Endothelial cell of umbilical vein (primary cell): ENCODE measurements at regions not wholly inside any gene's neighbourhood (a gene's known extent, or its start where the extent isn't known, plus 50 kb on each side); places are given as distances from the start of the nearest gene placed in this dataset.

ENCODE experiments used
- BruUV-seq: library from RNA; stranded (reverse); fragments of 400-500 nt; replicated peaks from 2 replicates; lab custom pipeline; 2021; lab: Mats Ljungman, UMichigan
- CTCF ChIA-PET: fragments of 300-600, 350-600 bp; sonication (Branson Sonifier 250); formaldehyde crosslinking; loops from one replicate; lab custom pipeline; 2021; ENCODE audit warnings: antibody characterized with exemption, inconsistent platforms; lab: Charles Lee
- POLR2A ChIA-PET: fragments of 300-600, 350-600 bp; sonication (Branson Sonifier 250); formaldehyde crosslinking; loops from one replicate; lab custom pipeline; 2021; ENCODE audit warnings: antibody characterized with exemption, inconsistent platforms; lab: Charles Lee
- DNase-seq: peaks from one replicate; pipeline ENCODE4 v3.0.0-alpha.2; 2011; ENCODE audit warnings: low read depth, low spot score
- FAIRE-seq: peaks from 2 replicates; lab custom pipeline; 2011; peaks lifted over from hg19 to GRCh38; lab: Jason Lieb, UNC
- H2AFZ ChIP-seq: 2 replicates; pipeline ENCODE4 v1.6.0; 2012; ENCODE audit warnings: low read depth, low read length, control low read depth, inconsistent platforms
- H3K27ac ChIP-seq: 2 replicates; pipeline ENCODE4 v1.5.1; 2011; ENCODE audit warnings: low read depth, mild to moderate bottlenecking, control low read depth, low read length, moderate library complexity; ENCODE audit not compliant: insufficient read depth
- H3K27me3 ChIP-seq, 2 experiments: 2 replicates each; pipeline versions ENCODE4 v1.6.0 to v1.6.1; 2011; ENCODE audit warnings: low read length in 2 of 2, mixed read lengths in 1 of 2; ENCODE audit not compliant: control insufficient read depth in 2 of 2, insufficient read depth in 2 of 2
- H3K36me3 ChIP-seq, 2 experiments: 2 replicates in 1 of 2; 3 replicates in 1 of 2; pipeline ENCODE4 v1.5.1; 2011; ENCODE audit warnings: low read length in 2 of 2, mild to moderate bottlenecking in 1 of 2, moderate library complexity in 1 of 2; ENCODE audit not compliant: control insufficient read depth in 2 of 2, insufficient read depth in 2 of 2; ENCODE audit errors: extremely low read depth in 1 of 2
- H3K4me1 ChIP-seq: 3 replicates; pipeline ENCODE4 v1.5.1; 2011; ENCODE audit warnings: mild to moderate bottlenecking, low read length; ENCODE audit not compliant: control insufficient read depth, insufficient read depth; ENCODE audit errors: extremely low read depth
- H3K4me2 ChIP-seq: 2 replicates; pipeline ENCODE4 v1.6.1; 2011; ENCODE audit warnings: low read length, control low read depth, mixed read lengths; ENCODE audit not compliant: insufficient read depth
- H3K4me3 ChIP-seq, 3 experiments: fragments of 200-600 bp in 1 of 3; sonication (generic), shearing (Covaris generic) in 1 of 3; replicated peaks in 1 of 3; 2 replicates each; pipeline ENCODE4 v1.5.1; 2011 to 2016; ENCODE audit warnings: control low read depth in 3 of 3, low read length in 3 of 3, mild to moderate bottlenecking in 2 of 3, inconsistent platforms in 1 of 3, low read depth in 1 of 3, moderate library complexity in 1 of 3; ENCODE audit not compliant: insufficient read depth in 1 of 3
- H3K79me2 ChIP-seq: 2 replicates; pipeline ENCODE4 v1.6.0; 2012; ENCODE audit warnings: low read length, inconsistent platforms; ENCODE audit not compliant: control insufficient read depth, insufficient read depth
- H3K9ac ChIP-seq: replicated peaks from 2 replicates; pipeline ENCODE3; 2011; ENCODE audit warnings: low read length, control low read depth; ENCODE audit not compliant: insufficient read depth; ENCODE audit errors: extremely low read depth
- H3K9me1 ChIP-seq: replicated peaks from 3 replicates; pipeline ENCODE4 v1.6.0; 2011; ENCODE audit warnings: mild to moderate bottlenecking, low read length; ENCODE audit not compliant: control insufficient read depth, insufficient read depth; ENCODE audit errors: extremely low read depth
- H3K9me3 ChIP-seq: replicated peaks from 2 replicates; pipeline ENCODE4 v1.5.1; 2012; ENCODE audit warnings: low read length, inconsistent platforms; ENCODE audit not compliant: control insufficient read depth, insufficient read depth
- H4K20me1 ChIP-seq: replicated peaks from 2 replicates; pipeline ENCODE3; 2011; ENCODE audit warnings: mild to moderate bottlenecking, low read length; ENCODE audit not compliant: control insufficient read depth, insufficient read depth; ENCODE audit errors: extremely low read depth
- EZH2 ChIP-seq: IDR thresholded peaks from 2 replicates; pipeline ENCODE4 v1.6.1; 2012; ENCODE audit warnings: borderline replicate concordance, low read depth, mild to moderate bottlenecking, moderate library complexity, low read length, inconsistent platforms; ENCODE audit not compliant: severe bottlenecking
- FOS ChIP-seq: IDR thresholded peaks from 2 replicates; pipeline ENCODE4 v1.6.1; 2011; ENCODE audit warnings: mild to moderate bottlenecking, low read length, moderate library complexity, borderline replicate concordance; ENCODE audit not compliant: insufficient read depth
- GATA2 ChIP-seq: IDR thresholded peaks from 2 replicates; pipeline ENCODE4 v1.7.0; 2011; ENCODE audit warnings: low read depth, mild to moderate bottlenecking, moderate library complexity, mixed read lengths, low read length; ENCODE audit not compliant: insufficient read length, insufficient read depth
- JUN ChIP-seq: IDR thresholded peaks from 2 replicates; pipeline ENCODE4 v1.6.1; 2011; ENCODE audit warnings: borderline replicate concordance, low read depth; ENCODE audit not compliant: insufficient read length, insufficient read depth
- MYC ChIP-seq: IDR thresholded peaks from one replicate; pipeline ENCODE4 v1.6.1; 2011; ENCODE audit warnings: mild to moderate bottlenecking, low read depth, low read length
- POLR2A ChIP-seq: IDR thresholded peaks from 2 replicates; pipeline ENCODE4 v1.6.1; 2012; ENCODE audit warnings: low read depth, mild to moderate bottlenecking, control low read depth, low read length
- POLR2AphosphoS5 ChIP-seq: IDR thresholded peaks from 2 replicates; pipeline ENCODE4 v1.6.1; 2012; ENCODE audit warnings: low read depth, mild to moderate bottlenecking, control low read depth, low read length, moderate library complexity; ENCODE audit not compliant: insufficient read depth
- dilution Hi-C: fragments of 300-500 bp; cut with MboI; formaldehyde crosslinking; loops from one replicate; pipeline ENCODE4 v1.15.0; 2019; ENCODE audit warnings: low sequenced_read_pairs; ENCODE audit not compliant: extremely low pct_ligation_motif_present
- intact Hi-C: fragments of 100-400 bp; cut with micrococcal nuclease; formaldehyde crosslinking; loops from one replicate; pipeline ENCODE4 v1.10.0; 2022
- TF ChIP-seq, protein P1 (sequence below), 2 donors: IDR thresholded peaks; 1 replicate in 1 of 2; 2 replicates in 1 of 2; pipeline ENCODE4 v1.5.1; 2011; ENCODE audit warnings: low read length in 2 of 2, mild to moderate bottlenecking in 2 of 2, moderate library complexity in 2 of 2, control low read depth in 1 of 2, inconsistent platforms in 1 of 2, low read depth in 1 of 2; ENCODE audit not compliant: insufficient read depth in 1 of 2; ENCODE audit errors: extremely low read depth in 1 of 2
- TF ChIP-seq, protein P2 (sequence below): IDR thresholded peaks from 2 replicates; pipeline ENCODE4 v1.6.1; 2011; ENCODE audit not compliant: insufficient read depth, insufficient read length

DNA sequence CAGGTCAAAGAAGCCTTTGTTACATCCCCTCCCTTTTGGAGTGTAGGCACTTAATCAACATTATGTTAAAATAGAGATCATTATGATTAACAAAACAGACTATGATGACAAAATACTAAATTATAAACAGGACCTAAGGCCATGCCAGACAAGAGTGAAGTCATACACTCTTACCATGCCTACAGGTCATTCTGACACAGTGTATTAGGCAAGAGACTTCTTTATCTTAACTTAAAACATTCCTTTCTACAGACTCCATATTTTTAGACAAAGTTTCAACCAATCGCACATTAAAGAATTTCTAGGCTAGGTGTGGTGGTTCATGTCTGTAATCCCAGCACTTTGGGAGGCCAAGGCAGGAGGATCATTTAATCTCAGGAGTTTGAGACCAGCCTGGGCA, 128.6 kb upstream of the SLC34A2 start:
- no TSS peak for BruUV-seq
- H3K9me1 ChIP-seq: no peaks in the 10 kb centered on the region
- dilution Hi-C loops: no loop called here

DNA sequence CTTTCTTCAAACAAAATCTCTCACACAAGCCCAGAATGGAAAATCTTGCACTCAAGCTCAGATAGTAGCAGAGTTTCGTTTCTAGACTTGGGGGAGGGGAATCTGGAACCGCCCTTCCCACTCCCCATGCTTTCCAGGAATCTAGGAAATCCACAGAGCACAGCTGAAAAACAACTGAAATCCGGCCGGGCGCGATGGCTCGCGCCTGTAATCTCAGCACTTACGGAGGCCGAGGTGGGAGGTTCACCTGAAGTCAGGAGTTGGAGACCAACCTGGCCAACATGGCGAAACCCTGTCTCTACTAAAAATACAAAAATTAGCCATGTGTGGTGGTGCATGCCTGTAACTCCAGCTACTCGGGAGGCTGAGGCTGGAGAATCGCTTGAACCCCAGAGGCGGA, 127.3 kb upstream of the SLC34A2 start:
- TF ChIP-seq, protein P1, sequence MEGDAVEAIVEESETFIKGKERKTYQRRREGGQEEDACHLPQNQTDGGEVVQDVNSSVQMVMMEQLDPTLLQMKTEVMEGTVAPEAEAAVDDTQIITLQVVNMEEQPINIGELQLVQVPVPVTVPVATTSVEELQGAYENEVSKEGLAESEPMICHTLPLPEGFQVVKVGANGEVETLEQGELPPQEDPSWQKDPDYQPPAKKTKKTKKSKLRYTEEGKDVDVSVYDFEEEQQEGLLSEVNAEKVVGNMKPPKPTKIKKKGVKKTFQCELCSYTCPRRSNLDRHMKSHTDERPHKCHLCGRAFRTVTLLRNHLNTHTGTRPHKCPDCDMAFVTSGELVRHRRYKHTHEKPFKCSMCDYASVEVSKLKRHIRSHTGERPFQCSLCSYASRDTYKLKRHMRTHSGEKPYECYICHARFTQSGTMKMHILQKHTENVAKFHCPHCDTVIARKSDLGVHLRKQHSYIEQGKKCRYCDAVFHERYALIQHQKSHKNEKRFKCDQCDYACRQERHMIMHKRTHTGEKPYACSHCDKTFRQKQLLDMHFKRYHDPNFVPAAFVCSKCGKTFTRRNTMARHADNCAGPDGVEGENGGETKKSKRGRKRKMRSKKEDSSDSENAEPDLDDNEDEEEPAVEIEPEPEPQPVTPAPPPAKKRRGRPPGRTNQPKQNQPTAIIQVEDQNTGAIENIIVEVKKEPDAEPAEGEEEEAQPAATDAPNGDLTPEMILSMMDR (IDR thresholded peaks at IDR 0.05; ENCODE audit: extremely low read depth in 1 of 2, insufficient read depth in 1 of 2, low read depth in 1 of 2, low read length in 2 of 2): no peak
- no peak for TF ChIP-seq POLR2A
- TF ChIP-seq JUN: no peak
- no peak for TF ChIP-seq MYC
- TF ChIP-seq GATA2: no peak
- TF ChIP-seq, protein P2, sequence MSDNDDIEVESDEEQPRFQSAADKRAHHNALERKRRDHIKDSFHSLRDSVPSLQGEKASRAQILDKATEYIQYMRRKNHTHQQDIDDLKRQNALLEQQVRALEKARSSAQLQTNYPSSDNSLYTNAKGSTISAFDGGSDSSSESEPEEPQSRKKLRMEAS: no peak
- no peak for TF ChIP-seq POLR2AphosphoS5
- TF ChIP-seq EZH2: no peak
- TF ChIP-seq FOS: no peak
- DNase-seq (no peak), FAIRE-seq (no peak)
- Histone ChIP-seq H3K9ac (no peak overlapping the region), H2AFZ (no peak overlapping the region), H3K4me1 (no peaks in the 10 kb centered on the region), H3K27me3 (peaks cover 0 to 3% of the 10 kb centered on the region in 2 experiments), H3K9me3 (no peaks in the 10 kb centered on the region), H3K79me2 (no peaks in the 10 kb centered on the region), H3K27ac (no peak overlapping the region), H3K36me3 (no peaks in the 10 kb centered on the region), H3K4me2 (no peak overlapping the region), H3K9me1 (no peaks in the 10 kb centered on the region), H4K20me1 (no peaks in the 10 kb centered on the region), H3K4me3 (no peak overlapping the region)
- CTCF ChIA-PET: interaction anchor here (0.9 to 1.7 kb wide), 3 partner anchors 9 to 88 kb away, joined by 3 to 4 read pairs (median 3); no protein-coding TSS in a partner anchor
- intact Hi-C loops: no loop called here
- BruUV-seq: no TSS peak
- POLR2A ChIA-PET: no interaction called here
- dilution Hi-C loops: no loop called here

More for the DNA sequence above, 128.6 kb upstream of the SLC34A2 start:
- no peak overlapping the region for H2AFZ ChIP-seq
- H3K4me1 ChIP-seq: no peaks in the 10 kb centered on the region
- ChIA-PET CTCF (no interaction called here), POLR2A (no interaction called here)
- H3K4me3 ChIP-seq: no peak overlapping the region
- peaks cover 0 to 5% of the 10 kb centered on the region in 2 experiments for H3K27me3 ChIP-seq
- TF ChIP-seq POLR2A: no peak
- H3K27ac ChIP-seq: no peak overlapping the region
- no peaks in the 10 kb centered on the region for H3K9me3 ChIP-seq
- DNase-seq (no peak), FAIRE-seq (no peak)
- no peak overlapping the region for H3K4me2 ChIP-seq
- no peaks in the 10 kb centered on the region for H4K20me1 ChIP-seq
- no peaks in the 10 kb centered on the region for H3K79me2 ChIP-seq
- H3K9ac ChIP-seq: no peak overlapping the region
- intact Hi-C loops: no loop called here
- H3K36me3 ChIP-seq: no peaks in the 10 kb centered on the region
